ENCODE measurements at regions not wholly inside any gene's neighbourhood (a gene's known extent, or its start where the extent isn't known, plus 50 kb on each side); places are given as distances from the start of the nearest gene placed in this dataset.

DNA sequence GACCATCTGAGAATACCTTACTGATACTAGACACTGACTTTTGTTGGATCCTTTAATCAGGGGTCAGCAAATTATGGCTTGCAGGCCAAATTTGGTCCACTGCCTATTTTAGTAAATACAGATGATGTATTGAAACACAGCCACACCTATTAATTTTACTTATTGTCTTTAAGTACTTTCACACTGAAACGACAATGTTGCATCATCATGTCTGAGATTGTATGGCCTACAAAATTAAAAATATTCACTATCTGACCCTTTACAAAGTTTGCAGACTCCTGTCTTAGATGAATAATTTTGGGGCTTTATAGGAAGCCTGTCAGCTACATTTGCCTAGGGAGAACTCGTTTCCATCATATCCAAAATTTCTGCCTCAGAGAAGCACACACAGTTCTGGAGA lies 503.2 kb upstream of the TGFBR2 start:
- Histone ChIP-seq H3K27ac (no peak overlapping the region), H3K4me3 (no peak overlapping the region), H3K4me1 (peaks cover 0 to 10% (median 0%) of the 10 kb centered on the region in 9 donors), H3K9me3 (peaks cover 0 to 10% (median 0%) of the 10 kb centered on the region in 11 donors), H3K27me3 (no peaks in the 10 kb centered on the region), H3K36me3 (no peaks in the 10 kb centered on the region)
- no peak for ATAC-seq
- no peak for DNase-seq
- 61 to 91% methylated on average over 2 of the region's 2 CpGs for WGBS, 2 donors
- TF ChIP-seq, protein P1, sequence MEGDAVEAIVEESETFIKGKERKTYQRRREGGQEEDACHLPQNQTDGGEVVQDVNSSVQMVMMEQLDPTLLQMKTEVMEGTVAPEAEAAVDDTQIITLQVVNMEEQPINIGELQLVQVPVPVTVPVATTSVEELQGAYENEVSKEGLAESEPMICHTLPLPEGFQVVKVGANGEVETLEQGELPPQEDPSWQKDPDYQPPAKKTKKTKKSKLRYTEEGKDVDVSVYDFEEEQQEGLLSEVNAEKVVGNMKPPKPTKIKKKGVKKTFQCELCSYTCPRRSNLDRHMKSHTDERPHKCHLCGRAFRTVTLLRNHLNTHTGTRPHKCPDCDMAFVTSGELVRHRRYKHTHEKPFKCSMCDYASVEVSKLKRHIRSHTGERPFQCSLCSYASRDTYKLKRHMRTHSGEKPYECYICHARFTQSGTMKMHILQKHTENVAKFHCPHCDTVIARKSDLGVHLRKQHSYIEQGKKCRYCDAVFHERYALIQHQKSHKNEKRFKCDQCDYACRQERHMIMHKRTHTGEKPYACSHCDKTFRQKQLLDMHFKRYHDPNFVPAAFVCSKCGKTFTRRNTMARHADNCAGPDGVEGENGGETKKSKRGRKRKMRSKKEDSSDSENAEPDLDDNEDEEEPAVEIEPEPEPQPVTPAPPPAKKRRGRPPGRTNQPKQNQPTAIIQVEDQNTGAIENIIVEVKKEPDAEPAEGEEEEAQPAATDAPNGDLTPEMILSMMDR (IDR thresholded peaks at IDR 0.05): no peak
- intact Hi-C loops (cut with DNase I): loop anchor here in 1 of 10 donors (10.0 kb wide), 1 partner anchor 58 kb away; no protein-coding TSS in a partner anchor

DNA sequence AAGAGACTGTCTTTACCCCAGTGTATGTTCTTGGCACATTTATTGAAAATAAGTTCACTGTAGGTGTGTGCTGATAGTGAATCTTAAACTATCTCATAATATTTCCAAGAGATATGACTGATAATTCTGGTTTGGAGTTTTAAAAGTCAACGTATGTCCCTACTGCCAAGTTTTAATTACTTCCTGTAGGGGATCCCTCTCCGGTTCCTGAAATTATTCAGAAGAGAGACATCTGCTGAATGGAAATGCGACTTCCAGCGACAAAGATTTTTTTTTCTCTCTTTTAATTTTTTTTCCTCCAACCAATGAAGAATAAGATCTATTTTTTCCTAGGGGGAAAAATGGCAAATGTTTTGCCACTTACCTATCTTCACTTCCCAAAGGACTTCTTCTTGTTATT lies 498.9 kb upstream of the TGFBR2 start:
- TF ChIP-seq, protein P1 (IDR thresholded peaks at IDR 0.05): no peak
- intact Hi-C loops (cut with DNase I): loop anchor here in 1 of 10 donors (10.0 kb wide), 1 partner anchor 63 kb away; no protein-coding TSS in a partner anchor
- Histone ChIP-seq H3K27me3 (no peaks in the 10 kb centered on the region), H3K9me3 (peaks cover 0 to 10% (median 0%) of the 10 kb centered on the region in 11 donors), H3K36me3 (no peaks in the 10 kb centered on the region), H3K4me1 (peaks cover 0 to 11% (median 0%) of the 10 kb centered on the region in 9 donors), H3K27ac (no peak overlapping the region), H3K4me3 (no peak overlapping the region)
- ATAC-seq: no peak
- 37 to 58% methylated on average over 4 of the region's 4 CpGs for WGBS, 2 donors
- DNase-seq: no peak

DNA sequence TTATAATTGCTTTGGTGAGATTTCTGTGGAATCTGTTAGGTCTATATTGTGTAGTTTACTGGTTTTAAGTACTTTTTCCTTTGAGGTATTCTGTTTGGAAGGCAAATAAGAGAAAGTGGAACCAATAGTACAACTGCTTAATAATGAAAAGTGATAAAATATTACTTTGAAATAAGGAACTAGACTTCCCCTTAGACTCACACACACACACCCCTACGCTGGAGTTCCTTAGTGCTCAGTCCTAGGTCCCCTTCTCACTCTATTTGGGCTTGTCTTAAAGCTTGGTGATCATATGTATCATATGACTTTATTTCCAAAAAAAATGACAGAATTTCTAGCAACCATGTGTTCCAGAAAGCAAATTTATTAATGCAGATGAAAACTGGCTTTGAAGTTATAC lies 494.0 kb upstream of the TGFBR2 start:
- Histone ChIP-seq H3K9me3 (no peaks in the 10 kb centered on the region), H3K36me3 (no peaks in the 10 kb centered on the region), H3K4me3 (no peak overlapping the region), H3K4me1 (peaks cover 0 to 25% (median 8%) of the 10 kb centered on the region in 9 donors), H3K27ac (no peak overlapping the region), H3K27me3 (no peaks in the 10 kb centered on the region)
- TF ChIP-seq, protein P1 (IDR thresholded peaks at IDR 0.05): no peak
- ATAC-seq (no peak), DNase-seq (no peak)
- intact Hi-C loops (cut with DNase I): loop anchor here in 9 of 10 donors (2.0 to 10.0 kb wide), 14 partner anchors 70 to 640 kb away; no protein-coding TSS in a partner anchor
- WGBS, 2 donors: 72 to 91% methylated on average over 1 of the region's 1 CpG

DNA sequence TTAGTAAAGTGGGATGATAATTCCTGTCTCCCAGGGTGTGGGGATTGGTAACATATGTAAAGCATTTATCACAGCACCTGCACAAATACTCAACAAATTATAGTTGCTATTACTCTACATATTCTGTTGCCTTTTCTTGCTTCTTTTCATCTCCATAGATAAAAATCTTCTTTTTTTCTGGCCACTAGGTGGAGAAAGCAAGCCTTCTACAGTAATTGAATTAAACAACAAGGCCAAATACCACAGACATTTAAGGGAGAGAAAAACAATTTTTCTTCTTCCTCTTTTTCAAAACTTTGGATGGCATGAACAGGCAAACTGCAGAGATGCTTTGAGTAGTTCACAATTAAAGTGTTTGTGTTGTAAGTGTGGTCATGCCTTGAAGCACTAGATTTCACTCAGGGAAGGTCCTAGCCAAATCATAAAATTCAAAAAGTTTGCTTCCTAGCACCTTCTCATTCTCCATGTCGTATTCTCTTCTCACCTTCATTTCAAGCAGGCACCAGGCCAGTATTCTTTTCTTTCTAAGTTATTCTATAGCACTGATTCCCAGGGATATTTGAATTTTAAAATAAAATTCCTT lies 493.4 kb upstream of the TGFBR2 start:
- ATAC-seq (peak in 5 of 8 donors; percentile 12 to 55 (median 44)), DNase-seq (no peak)
- intact Hi-C loops (cut with DNase I): loop anchor here (1.0 to 10.0 kb wide), 16 partner anchors 71 to 639 kb away; no protein-coding TSS in a partner anchor

More for the DNA sequence above, 493.4 kb upstream of the TGFBR2 start:
- TF ChIP-seq, protein P1 (IDR thresholded peaks at IDR 0.05): peak; percentile 42 to 81 (median 71)
- WGBS, 2 donors: 0 to 30% methylated on average over 1 of the region's 1 CpG
- Histone ChIP-seq H3K9me3 (no peaks in the 10 kb centered on the region), H3K4me3 (no peak overlapping the region), H3K27me3 (no peaks in the 10 kb centered on the region), H3K27ac (no peak overlapping the region), H3K4me1 (peaks cover 0 to 20% (median 8%) of the 10 kb centered on the region in 9 donors), H3K36me3 (no peaks in the 10 kb centered on the region)

Measured in heart right ventricle (tissue), 16 donors.